ENCODE measurements at regions not wholly inside any gene's neighbourhood (a gene's known extent, or its start where the extent isn't known, plus 50 kb on each side); places are given as distances from the start of the nearest gene placed in this dataset.

DNA sequence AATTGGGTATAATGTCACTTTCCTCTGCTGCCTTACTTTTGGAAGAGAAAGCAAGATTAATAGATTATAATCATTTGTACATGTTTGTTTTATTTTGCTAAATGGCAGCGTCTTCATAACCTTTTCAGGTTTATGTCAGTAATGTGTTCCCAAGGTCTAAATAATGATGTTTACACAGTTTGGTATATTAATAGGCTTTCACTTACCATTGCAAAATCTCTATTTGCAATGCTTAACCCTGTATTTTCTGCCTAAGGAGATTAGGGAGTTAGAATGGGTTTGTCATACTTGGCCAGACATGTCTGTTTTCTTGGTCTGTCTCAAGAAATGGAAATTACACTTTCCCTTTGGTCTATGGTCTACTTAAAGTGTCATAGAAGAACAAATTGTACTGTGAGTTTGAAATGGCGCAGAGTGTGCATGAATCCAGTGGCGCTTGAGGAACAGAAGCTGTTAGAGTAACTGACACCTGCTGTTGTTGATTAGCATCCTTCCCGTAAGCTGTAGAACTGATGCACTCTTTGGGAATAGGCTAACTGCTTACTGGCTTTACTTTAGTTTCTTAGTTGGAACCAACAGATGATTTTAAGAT lies 261.1 kb downstream of the SAMD5 start:
- Histone ChIP-seq H3K4me3 (ENCODE audit: low read length) (no peak overlapping the region), H3K27ac (ENCODE audit: low read depth, low read length) (no peak overlapping the region), H3K9ac (ENCODE audit: extremely low read depth, low read length, poor library complexity, severe bottlenecking) (no peak overlapping the region), H3K27me3 (ENCODE audit: control insufficient read depth, insufficient read depth, low read length, poor library complexity, severe bottlenecking) (no peaks in the 10 kb centered on the region), H3K36me3 (ENCODE audit: control insufficient read depth, insufficient read depth, low read length) (no peaks in the 10 kb centered on the region), H3K4me1 (ENCODE audit: control insufficient read depth, insufficient read depth, low read length) (no peaks in the 10 kb centered on the region), H3K9me3 (ENCODE audit: control insufficient read depth, low read length) (no peaks in the 10 kb centered on the region)
- no peak overlapping the region for H3K27ac Mint-ChIP-seq
- no peak overlapping the region for H3K4me3 Mint-ChIP-seq
- 79 to 83% methylated on average over 3 to 4 of the region's 4 CpGs for WGBS, 2 experiments (ENCODE audit: insufficient coverage in 1 of 2, insufficient read length in 1 of 2)
- no peaks in the 10 kb centered on the region for H3K4me1 Mint-ChIP-seq
- TF ChIP-seq, protein P1, sequence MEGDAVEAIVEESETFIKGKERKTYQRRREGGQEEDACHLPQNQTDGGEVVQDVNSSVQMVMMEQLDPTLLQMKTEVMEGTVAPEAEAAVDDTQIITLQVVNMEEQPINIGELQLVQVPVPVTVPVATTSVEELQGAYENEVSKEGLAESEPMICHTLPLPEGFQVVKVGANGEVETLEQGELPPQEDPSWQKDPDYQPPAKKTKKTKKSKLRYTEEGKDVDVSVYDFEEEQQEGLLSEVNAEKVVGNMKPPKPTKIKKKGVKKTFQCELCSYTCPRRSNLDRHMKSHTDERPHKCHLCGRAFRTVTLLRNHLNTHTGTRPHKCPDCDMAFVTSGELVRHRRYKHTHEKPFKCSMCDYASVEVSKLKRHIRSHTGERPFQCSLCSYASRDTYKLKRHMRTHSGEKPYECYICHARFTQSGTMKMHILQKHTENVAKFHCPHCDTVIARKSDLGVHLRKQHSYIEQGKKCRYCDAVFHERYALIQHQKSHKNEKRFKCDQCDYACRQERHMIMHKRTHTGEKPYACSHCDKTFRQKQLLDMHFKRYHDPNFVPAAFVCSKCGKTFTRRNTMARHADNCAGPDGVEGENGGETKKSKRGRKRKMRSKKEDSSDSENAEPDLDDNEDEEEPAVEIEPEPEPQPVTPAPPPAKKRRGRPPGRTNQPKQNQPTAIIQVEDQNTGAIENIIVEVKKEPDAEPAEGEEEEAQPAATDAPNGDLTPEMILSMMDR (conservative IDR thresholded peaks at IDR 0.05): no peak
- no peaks in the 10 kb centered on the region for H3K27me3 Mint-ChIP-seq (ENCODE audit: insufficient read depth)
- no peaks in the 10 kb centered on the region for H3K9me3 Mint-ChIP-seq
- no peaks in the 10 kb centered on the region for H3K36me3 Mint-ChIP-seq (ENCODE audit: low read depth)
- no peak for DNase-seq

DNA sequence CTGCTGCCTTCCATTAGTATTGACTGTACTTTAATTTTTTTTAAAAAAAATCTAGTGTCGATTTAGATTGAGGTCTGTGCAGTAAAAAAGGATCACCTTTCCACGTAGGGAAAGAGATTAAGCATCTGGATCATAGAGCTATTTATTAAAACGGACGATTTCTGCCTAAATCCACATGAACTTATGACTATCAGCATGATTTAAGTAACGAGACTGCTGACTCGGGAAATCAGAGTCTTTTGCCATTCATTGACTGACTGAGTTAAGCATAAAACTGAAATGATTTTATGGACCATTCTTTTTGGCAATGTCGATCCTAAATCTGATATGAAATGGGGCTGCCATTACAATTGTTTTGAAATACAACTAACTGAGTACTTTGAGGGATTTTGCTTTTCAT lies 261.7 kb downstream of the SAMD5 start:
- no peak overlapping the region for H3K4me3 ChIP-seq (ENCODE audit: low read length)
- H3K27me3 Mint-ChIP-seq (ENCODE audit: insufficient read depth): no peaks in the 10 kb centered on the region
- H3K36me3 Mint-ChIP-seq (ENCODE audit: low read depth): no peaks in the 10 kb centered on the region
- no peaks in the 10 kb centered on the region for H3K4me1 Mint-ChIP-seq
- 90 to 91% methylated on average over 7 of the region's 7 CpGs for WGBS, 2 experiments (ENCODE audit: insufficient coverage in 1 of 2, insufficient read length in 1 of 2)
- H3K27ac ChIP-seq (ENCODE audit: low read depth, low read length): no peak overlapping the region
- no peak overlapping the region for H3K4me3 Mint-ChIP-seq
- no peak for DNase-seq
- TF ChIP-seq, protein P1 (conservative IDR thresholded peaks at IDR 0.05): no peak
- no peak overlapping the region for H3K9ac ChIP-seq (ENCODE audit: extremely low read depth, low read length, poor library complexity, severe bottlenecking)
- no peak overlapping the region for H3K27ac Mint-ChIP-seq
- H3K4me1 ChIP-seq (ENCODE audit: control insufficient read depth, insufficient read depth, low read length): no peaks in the 10 kb centered on the region
- H3K36me3 ChIP-seq (ENCODE audit: control insufficient read depth, insufficient read depth, low read length): no peaks in the 10 kb centered on the region
- H3K9me3 ChIP-seq (ENCODE audit: control insufficient read depth, low read length): no peaks in the 10 kb centered on the region
- H3K9me3 Mint-ChIP-seq: no peaks in the 10 kb centered on the region
- no peaks in the 10 kb centered on the region for H3K27me3 ChIP-seq (ENCODE audit: control insufficient read depth, insufficient read depth, low read length, poor library complexity, severe bottlenecking)

DNA sequence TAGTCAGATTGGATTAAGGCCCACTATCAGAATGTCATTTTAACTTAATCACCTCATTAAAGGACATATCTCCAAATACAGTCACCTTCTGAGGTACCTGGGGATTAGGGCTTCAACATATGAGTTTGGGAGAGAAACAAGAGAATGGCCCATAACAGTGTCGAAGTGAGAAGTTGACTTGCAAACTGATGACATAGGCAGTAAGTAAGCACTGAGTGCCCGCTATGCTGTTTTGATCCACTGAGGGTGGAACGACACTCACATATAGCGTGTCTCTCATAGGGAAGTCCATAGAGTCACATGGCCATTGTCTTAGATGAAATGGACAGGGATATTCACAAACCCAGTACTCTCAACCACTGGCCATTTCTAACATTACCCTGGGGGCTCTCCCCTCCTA lies 264.2 kb downstream of the SAMD5 start:
- 94 to 100% methylated on average over 2 to 4 of the region's 4 CpGs for WGBS, 2 experiments (ENCODE audit: insufficient coverage in 1 of 2, insufficient read length in 1 of 2)
- TF ChIP-seq, protein P1 (conservative IDR thresholded peaks at IDR 0.05): no peak
- peaks cover 5% of the 10 kb centered on the region for H3K4me1 Mint-ChIP-seq

More for the DNA sequence above, 264.2 kb downstream of the SAMD5 start:
- H3K9me3 ChIP-seq (ENCODE audit: control insufficient read depth, low read length): no peaks in the 10 kb centered on the region
- H3K4me3 Mint-ChIP-seq: no peak overlapping the region
- H3K4me1 ChIP-seq (ENCODE audit: control insufficient read depth, insufficient read depth, low read length): no peaks in the 10 kb centered on the region
- no peak overlapping the region for H3K27ac ChIP-seq (ENCODE audit: low read depth, low read length)
- DNase-seq: no peak
- H3K4me3 ChIP-seq (ENCODE audit: low read length): no peak overlapping the region
- no peak overlapping the region for H3K9ac ChIP-seq (ENCODE audit: extremely low read depth, low read length, poor library complexity, severe bottlenecking)
- H3K27me3 Mint-ChIP-seq (ENCODE audit: insufficient read depth): no peaks in the 10 kb centered on the region
- no peaks in the 10 kb centered on the region for H3K36me3 ChIP-seq (ENCODE audit: control insufficient read depth, insufficient read depth, low read length)
- no peaks in the 10 kb centered on the region for H3K9me3 Mint-ChIP-seq
- H3K27ac Mint-ChIP-seq: no peak overlapping the region
- H3K27me3 ChIP-seq (ENCODE audit: control insufficient read depth, insufficient read depth, low read length, poor library complexity, severe bottlenecking): no peaks in the 10 kb centered on the region
- no peaks in the 10 kb centered on the region for H3K36me3 Mint-ChIP-seq (ENCODE audit: low read depth)

Measured in endodermal cell (in vitro differentiated cells).